ENCODE measurements at regions not wholly inside any gene's neighbourhood (a gene's known extent, or its start where the extent isn't known, plus 50 kb on each side); places are given as distances from the start of the nearest gene placed in this dataset.
A peak's percentile ranks its signal among the peaks of the same experiment; 100 is the strongest.

GRCh38 chr20:39412091-39412490 lies 449.9 kb downstream of the DHX35 start:
- Mint-ChIP-seq H3K27me3 (no peaks in the 10 kb centered on the region), H3K4me1 (no peaks in the 10 kb centered on the region), H3K9me3 (peaks cover 0 to 2% (median 0%) of the 10 kb centered on the region in 8 donors), H3K27ac (no peak overlapping the region), H3K36me3 (no peaks in the 10 kb centered on the region), H3K4me3 (no peak overlapping the region)
- DNase-seq: no peak
- POLR2A ChIA-PET (ENCODE audit: partially characterized antibody): no interaction called here
- Histone ChIP-seq H3K36me3 (ENCODE audit: insufficient read depth, low read length) (no peaks in the 10 kb centered on the region), H3K4me1 (ENCODE audit: insufficient read depth, low read length) (no peaks in the 10 kb centered on the region), H3K27ac (ENCODE audit: low read depth, low read length) (no peak overlapping the region), H3K27me3 (ENCODE audit: insufficient read depth, low read length) (no peaks in the 10 kb centered on the region), H3K4me3 (ENCODE audit: low read length in 2 of 2) (no peak overlapping the region), H3K9me3 (ENCODE audit: control insufficient read depth in 1 of 2, low read length in 2 of 2) (no peaks in the 10 kb centered on the region)
- intact Hi-C loops (cut with micrococcal nuclease): no loop called here
- CTCF ChIA-PET (ENCODE audit: partially characterized antibody): no interaction called here

- Mint-ChIP-seq H3K4me3 (no peak overlapping the region), H3K27me3 (peaks cover 5 to 10% of the 10 kb centered on the region in 2 donors), H3K36me3 (no peaks in the 10 kb centered on the region), H3K27ac (no peak overlapping the region), H3K9me3 (peaks cover 0 to 4% (median 0%) of the 10 kb centered on the region in 8 donors), H3K4me1 (no peaks in the 10 kb centered on the region)
- Histone ChIP-seq H3K27me3 (ENCODE audit: insufficient read depth, low read length) (no peaks in the 10 kb centered on the region), H3K4me3 (ENCODE audit: low read length in 2 of 2) (no peak overlapping the region), H3K4me1 (ENCODE audit: insufficient read depth, low read length) (no peaks in the 10 kb centered on the region), H3K27ac (ENCODE audit: low read depth, low read length) (no peak overlapping the region), H3K36me3 (ENCODE audit: insufficient read depth, low read length) (no peaks in the 10 kb centered on the region), H3K9me3 (ENCODE audit: control insufficient read depth in 1 of 2, low read length in 2 of 2) (no peaks in the 10 kb centered on the region)
- ChIA-PET CTCF (ENCODE audit: partially characterized antibody) (interaction anchor here (1.1 kb wide), 1 partner anchor 83 kb away, joined by 3 read pairs; no protein-coding TSS in a partner anchor), POLR2A (ENCODE audit: partially characterized antibody) (no interaction called here)
- intact Hi-C loops (cut with micrococcal nuclease): no loop called here
- DNase-seq: no peak
Measured at GRCh38 chr20:39399463-39399862, 437.3 kb downstream of the DHX35 start.

GRCh38 chr20:39398656-39399055 lies 436.5 kb downstream of the DHX35 start:
- POLR2A ChIA-PET (ENCODE audit: partially characterized antibody): no interaction called here
- intact Hi-C loops (cut with micrococcal nuclease): no loop called here
- H3K4me1 Mint-ChIP-seq: no peaks in the 10 kb centered on the region
- peaks cover 4 to 9% of the 10 kb centered on the region in 2 donors for H3K27me3 Mint-ChIP-seq
- no peaks in the 10 kb centered on the region for H3K36me3 ChIP-seq (ENCODE audit: insufficient read depth, low read length)
- H3K9me3 ChIP-seq (ENCODE audit: control insufficient read depth in 1 of 2, low read length in 2 of 2): no peaks in the 10 kb centered on the region
- H3K9me3 Mint-ChIP-seq: peaks cover 0 to 4% (median 0%) of the 10 kb centered on the region in 8 donors
- H3K36me3 Mint-ChIP-seq: no peaks in the 10 kb centered on the region
- H3K4me3 ChIP-seq (ENCODE audit: low read length in 2 of 2): no peak overlapping the region
- no peak for DNase-seq
- CTCF ChIA-PET (ENCODE audit: partially characterized antibody): interaction anchor here (1.1 kb wide), 1 partner anchor 82 kb away, joined by 3 read pairs; no protein-coding TSS in a partner anchor
- H3K27me3 ChIP-seq (ENCODE audit: insufficient read depth, low read length): no peaks in the 10 kb centered on the region
- H3K27ac Mint-ChIP-seq: no peak overlapping the region
- no peak overlapping the region for H3K4me3 Mint-ChIP-seq
- no peaks in the 10 kb centered on the region for H3K4me1 ChIP-seq (ENCODE audit: insufficient read depth, low read length)
- no peak overlapping the region for H3K27ac ChIP-seq (ENCODE audit: low read depth, low read length)

GRCh38 chr20:39397646-39398045 lies 435.5 kb downstream of the DHX35 start:
- intact Hi-C loops (cut with micrococcal nuclease): no loop called here
- H3K4me1 Mint-ChIP-seq: no peaks in the 10 kb centered on the region
- no peaks in the 10 kb centered on the region for H3K27me3 ChIP-seq (ENCODE audit: insufficient read depth, low read length)
- H3K9me3 ChIP-seq (ENCODE audit: control insufficient read depth in 1 of 2, low read length in 2 of 2): no peaks in the 10 kb centered on the region
- DNase-seq: no peak
- H3K27ac ChIP-seq (ENCODE audit: low read depth, low read length): no peak overlapping the region
- H3K4me1 ChIP-seq (ENCODE audit: insufficient read depth, low read length): no peaks in the 10 kb centered on the region
- CTCF ChIA-PET (ENCODE audit: partially characterized antibody): no interaction called here
- H3K4me3 Mint-ChIP-seq: no peak overlapping the region
- H3K27me3 Mint-ChIP-seq: peaks cover 3 to 8% of the 10 kb centered on the region in 2 donors
- POLR2A ChIA-PET (ENCODE audit: partially characterized antibody): no interaction called here
- no peak overlapping the region for H3K4me3 ChIP-seq (ENCODE audit: low read length in 2 of 2)
- H3K36me3 ChIP-seq (ENCODE audit: insufficient read depth, low read length): no peaks in the 10 kb centered on the region
- peaks cover 0 to 4% (median 0%) of the 10 kb centered on the region in 8 donors for H3K9me3 Mint-ChIP-seq
- no peaks in the 10 kb centered on the region for H3K36me3 Mint-ChIP-seq
- no peak overlapping the region for H3K27ac Mint-ChIP-seq

- ChIA-PET POLR2A (ENCODE audit: partially characterized antibody) (no interaction called here), CTCF (ENCODE audit: partially characterized antibody) (no interaction called here)
- Mint-ChIP-seq H3K4me3 (peak overlapping the region in 1 of 8 donors; percentile 6), H3K9me3 (peaks cover 0 to 4% (median 0%) of the 10 kb centered on the region in 8 donors), H3K27me3 (peaks cover 3 to 6% of the 10 kb centered on the region in 2 donors), H3K4me1 (no peaks in the 10 kb centered on the region), H3K36me3 (no peaks in the 10 kb centered on the region), H3K27ac (no peak overlapping the region)
- H3K36me3 ChIP-seq (ENCODE audit: insufficient read depth, low read length): no peaks in the 10 kb centered on the region
- intact Hi-C loops (cut with micrococcal nuclease): no loop called here
- no peaks in the 10 kb centered on the region for H3K9me3 ChIP-seq (ENCODE audit: control insufficient read depth in 1 of 2, low read length in 2 of 2)
- no peaks in the 10 kb centered on the region for H3K4me1 ChIP-seq (ENCODE audit: insufficient read depth, low read length)
- no peak for DNase-seq
- no peak overlapping the region for H3K27ac ChIP-seq (ENCODE audit: low read depth, low read length)
- H3K4me3 ChIP-seq (ENCODE audit: low read length in 2 of 2): no peak overlapping the region
- no peaks in the 10 kb centered on the region for H3K27me3 ChIP-seq (ENCODE audit: insufficient read depth, low read length)
Measured at GRCh38 chr20:39395478-39396291, 433.5 kb downstream of the DHX35 start.

GRCh38 chr20:39394461-39394860 lies 432.3 kb downstream of the DHX35 start:
- no peak for DNase-seq
- H3K4me1 ChIP-seq (ENCODE audit: insufficient read depth, low read length): no peaks in the 10 kb centered on the region
- CTCF ChIA-PET (ENCODE audit: partially characterized antibody): no interaction called here
- H3K4me3 ChIP-seq (ENCODE audit: low read length in 2 of 2): no peak overlapping the region
- Mint-ChIP-seq H3K36me3 (no peaks in the 10 kb centered on the region), H3K4me1 (no peaks in the 10 kb centered on the region), H3K27ac (no peak overlapping the region), H3K9me3 (peaks cover 0 to 4% (median 0%) of the 10 kb centered on the region in 8 donors), H3K4me3 (no peak overlapping the region), H3K27me3 (peaks cover 3 to 6% of the 10 kb centered on the region in 2 donors)
- POLR2A ChIA-PET (ENCODE audit: partially characterized antibody): no interaction called here
- no peaks in the 10 kb centered on the region for H3K27me3 ChIP-seq (ENCODE audit: insufficient read depth, low read length)
- intact Hi-C loops (cut with micrococcal nuclease): no loop called here
- no peaks in the 10 kb centered on the region for H3K36me3 ChIP-seq (ENCODE audit: insufficient read depth, low read length)
- no peaks in the 10 kb centered on the region for H3K9me3 ChIP-seq (ENCODE audit: control insufficient read depth in 1 of 2, low read length in 2 of 2)
- no peak overlapping the region for H3K27ac ChIP-seq (ENCODE audit: low read depth, low read length)

GRCh38 chr20:39390186-39390585 lies 428.0 kb downstream of the DHX35 start:
- H3K4me3 ChIP-seq (ENCODE audit: low read length in 2 of 2): no peak overlapping the region
- H3K36me3 ChIP-seq (ENCODE audit: insufficient read depth, low read length): no peaks in the 10 kb centered on the region
- CTCF ChIA-PET (ENCODE audit: partially characterized antibody): no interaction called here
- no peaks in the 10 kb centered on the region for H3K4me1 ChIP-seq (ENCODE audit: insufficient read depth, low read length)
- no peaks in the 10 kb centered on the region for H3K27me3 ChIP-seq (ENCODE audit: insufficient read depth, low read length)
- no peak overlapping the region for H3K27ac ChIP-seq (ENCODE audit: low read depth, low read length)
- H3K4me3 Mint-ChIP-seq: no peak overlapping the region
- H3K27me3 Mint-ChIP-seq: peaks cover 5 to 6% of the 10 kb centered on the region in 2 donors
- intact Hi-C loops (cut with micrococcal nuclease): no loop called here
- H3K4me1 Mint-ChIP-seq: no peaks in the 10 kb centered on the region
- no peak overlapping the region for H3K27ac Mint-ChIP-seq
- POLR2A ChIA-PET (ENCODE audit: partially characterized antibody): no interaction called here
- H3K36me3 Mint-ChIP-seq: no peaks in the 10 kb centered on the region
- no peak for DNase-seq
- H3K9me3 ChIP-seq (ENCODE audit: control insufficient read depth in 1 of 2, low read length in 2 of 2): no peaks in the 10 kb centered on the region
- peaks cover 0 to 2% (median 0%) of the 10 kb centered on the region in 8 donors for H3K9me3 Mint-ChIP-seq
